CD1c-positive myeloid dendritic cell (primary cell): ENCODE measurements at regions not wholly inside any gene's neighbourhood (a gene's known extent, or its start where the extent isn't known, plus 50 kb on each side); places are given as distances from the start of the nearest gene placed in this dataset.

ENCODE experiments used
- DNase-seq: peaks from one replicate; pipeline ENCODE4 v3.0.0-alpha.2; 2016; ENCODE audit errors: extremely low spot score

- no peak for DNase-seq
Observed at GRCh38 chr18:39396168-39396567, 1830.6 kb upstream of the CELF4 start.

- no peak for DNase-seq
Observed at GRCh38 chr18:39389800-39390379, 1824.3 kb upstream of the CELF4 start.

GRCh38 chr18:39380866-39381265 is 1815.3 kb upstream of the CELF4 start:
- no peak for DNase-seq

- no peak for DNase-seq
Observed at GRCh38 chr18:39380186-39380725, 1814.7 kb upstream of the CELF4 start.

- DNase-seq = no peak
Observed at GRCh38 chr18:39375066-39375465, 1809.5 kb upstream of the CELF4 start.

GRCh38 chr18:39371996-39372395 is 1806.4 kb upstream of the CELF4 start:
- no peak for DNase-seq

- no peak for DNase-seq
Observed at GRCh38 chr18:39366656-39367055, 1801.1 kb upstream of the CELF4 start.

- DNase-seq = no peak
Observed at GRCh38 chr18:39365836-39366485, 1800.4 kb upstream of the CELF4 start.

GRCh38 chr18:39360072-39360471 is 1794.5 kb upstream of the CELF4 start:
- no peak for DNase-seq

GRCh38 chr18:39359636-39360035 is 1794.0 kb upstream of the CELF4 start:
- no peak for DNase-seq

- DNase-seq = no peak
Observed at GRCh38 chr18:39350945-39351344, 1785.3 kb upstream of the CELF4 start.

- no peak for DNase-seq
Observed at GRCh38 chr18:39349801-39350200, 1784.2 kb upstream of the CELF4 start.

GRCh38 chr18:39348757-39349156 is 1783.2 kb upstream of the CELF4 start:
- DNase-seq = peak; percentile 20

GRCh38 chr18:39347701-39348100 is 1782.1 kb upstream of the CELF4 start:
- no peak for DNase-seq

GRCh38 chr18:39346916-39347315 is 1781.3 kb upstream of the CELF4 start:
- no peak for DNase-seq

GRCh38 chr18:39345321-39345720 is 1779.7 kb upstream of the CELF4 start:
- DNase-seq = no peak

- no peak for DNase-seq
Observed at GRCh38 chr18:39344487-39344886, 1778.9 kb upstream of the CELF4 start.

GRCh38 chr18:39341129-39341528 is 1775.5 kb upstream of the CELF4 start:
- no peak for DNase-seq

GRCh38 chr18:39340418-39340817 is 1774.8 kb upstream of the CELF4 start:
- DNase-seq = no peak

- DNase-seq = no peak
Observed at GRCh38 chr18:39329496-39330275, 1764.1 kb upstream of the CELF4 start.

- DNase-seq = no peak
Observed at GRCh38 chr18:39326772-39327171, 1761.2 kb upstream of the CELF4 start.

- DNase-seq = no peak
Observed at GRCh38 chr18:39325973-39326372, 1760.4 kb upstream of the CELF4 start.

- DNase-seq = no peak
Observed at GRCh38 chr18:39319141-39319540, 1753.5 kb upstream of the CELF4 start.
